Ascending aorta (tissue), 2 donors: ENCODE measurements at regions not wholly inside any gene's neighbourhood (a gene's known extent, or its start where the extent isn't known, plus 50 kb on each side); places are given as distances from the start of the nearest gene placed in this dataset.

Source experiments
- DNase-seq, 2 donors: peaks; one replicate each; pipeline ENCODE4 v3.0.0-alpha.2; 2019; ENCODE audit warnings: low spot score in 2 of 2
- H3K27ac ChIP-seq, 2 donors: fragments of 200-600 bp; sonication (generic); one replicate each; pipeline ENCODE4 v1.5.1; 2016 to 2017; ENCODE audit warnings: mild to moderate bottlenecking in 1 of 2
- H3K27me3 ChIP-seq: fragments of 200-600 bp; sonication (generic); one replicate; pipeline ENCODE4 v1.5.1; 2017
- H3K36me3 ChIP-seq, 2 donors: fragments of 200-600 bp; sonication (generic); one replicate each; pipeline ENCODE4 v1.5.1; 2016
- H3K4me1 ChIP-seq, 2 donors: fragments of 200-600 bp; sonication (generic); one replicate each; pipeline ENCODE4 v1.5.1; 2016 to 2017; ENCODE audit warnings: mild to moderate bottlenecking in 1 of 2
- H3K4me3 ChIP-seq, 2 donors: fragments of 200-600 bp; sonication (generic); one replicate each; pipeline ENCODE4 v1.5.1; 2016 to 2017; ENCODE audit warnings: mild to moderate bottlenecking in 1 of 2
- H3K9me3 ChIP-seq, 2 donors: fragments of 200-600 bp; sonication (generic); one replicate each; pipeline ENCODE4 v1.5.1; 2016
- intact Hi-C: fragments of 100-400 bp; cut with DNase I; formaldehyde crosslinking; loops from one replicate; pipeline ENCODE4 v1.15.1; 2023
- TF ChIP-seq, protein P1 (sequence below), 3 experiments: fragments of 200-600 bp in 2 of 3; fragments of 450-650 bp in 1 of 3; sonication (generic) in 2 of 3; IDR thresholded peaks; one replicate each; pipeline ENCODE4 v1.5.1; 2016 to 2019; ENCODE audit warnings: antibody characterized with exemption in 3 of 3, mild to moderate bottlenecking in 1 of 3, moderate library complexity in 1 of 3

DNA sequence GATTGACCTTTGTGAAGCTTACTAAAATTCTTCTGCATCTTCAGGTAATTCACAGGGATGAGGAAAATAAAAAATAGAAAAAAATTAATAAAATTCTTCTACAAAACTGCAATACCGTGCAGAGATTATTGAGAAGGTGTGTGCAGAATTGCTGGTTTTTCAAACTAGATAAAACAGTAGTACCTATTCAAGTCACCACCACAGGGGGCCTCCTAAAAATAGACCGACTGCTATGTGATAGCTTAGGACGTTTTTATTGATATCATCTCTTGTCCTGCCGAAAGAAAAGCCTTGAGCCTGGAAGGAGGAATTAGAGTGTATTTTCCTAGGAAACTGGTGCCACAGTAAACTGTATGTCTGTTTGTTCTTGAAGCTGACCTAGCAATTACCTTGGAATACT, 325.9 kb downstream of the ZFHX3 start:
- Histone ChIP-seq H3K4me3 (no peak overlapping the region), H3K27me3 (no peaks in the 10 kb centered on the region), H3K4me1 (no peaks in the 10 kb centered on the region), H3K36me3 (no peaks in the 10 kb centered on the region), H3K27ac (no peak overlapping the region), H3K9me3 (no peaks in the 10 kb centered on the region)
- DNase-seq = no peak
- TF ChIP-seq, protein P1, sequence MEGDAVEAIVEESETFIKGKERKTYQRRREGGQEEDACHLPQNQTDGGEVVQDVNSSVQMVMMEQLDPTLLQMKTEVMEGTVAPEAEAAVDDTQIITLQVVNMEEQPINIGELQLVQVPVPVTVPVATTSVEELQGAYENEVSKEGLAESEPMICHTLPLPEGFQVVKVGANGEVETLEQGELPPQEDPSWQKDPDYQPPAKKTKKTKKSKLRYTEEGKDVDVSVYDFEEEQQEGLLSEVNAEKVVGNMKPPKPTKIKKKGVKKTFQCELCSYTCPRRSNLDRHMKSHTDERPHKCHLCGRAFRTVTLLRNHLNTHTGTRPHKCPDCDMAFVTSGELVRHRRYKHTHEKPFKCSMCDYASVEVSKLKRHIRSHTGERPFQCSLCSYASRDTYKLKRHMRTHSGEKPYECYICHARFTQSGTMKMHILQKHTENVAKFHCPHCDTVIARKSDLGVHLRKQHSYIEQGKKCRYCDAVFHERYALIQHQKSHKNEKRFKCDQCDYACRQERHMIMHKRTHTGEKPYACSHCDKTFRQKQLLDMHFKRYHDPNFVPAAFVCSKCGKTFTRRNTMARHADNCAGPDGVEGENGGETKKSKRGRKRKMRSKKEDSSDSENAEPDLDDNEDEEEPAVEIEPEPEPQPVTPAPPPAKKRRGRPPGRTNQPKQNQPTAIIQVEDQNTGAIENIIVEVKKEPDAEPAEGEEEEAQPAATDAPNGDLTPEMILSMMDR (IDR thresholded peaks at IDR 0.05) = no peak
- intact Hi-C loops = no loop called here

DNA sequence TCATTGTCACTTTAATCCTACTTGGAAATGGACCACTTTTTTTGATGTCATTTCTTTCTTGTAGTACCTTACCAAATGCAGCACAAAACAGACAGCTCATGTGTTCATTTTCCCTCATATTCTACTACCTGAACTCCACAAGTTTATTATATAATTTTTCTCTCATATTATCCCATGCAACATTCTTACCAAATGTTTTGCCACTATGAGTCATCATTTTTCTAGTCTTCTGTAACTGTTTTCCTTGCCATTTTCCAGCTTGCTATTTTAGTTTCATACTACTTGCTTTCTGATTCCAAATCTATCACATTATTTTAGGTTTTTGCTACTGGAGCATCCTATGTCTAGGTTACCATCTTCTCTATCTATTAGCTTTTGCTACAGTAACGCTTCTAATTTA, 332.7 kb downstream of the ZFHX3 start:
- Histone ChIP-seq H3K4me1 (peaks cover 0 to 5% of the 10 kb centered on the region in 2 donors), H3K27me3 (no peaks in the 10 kb centered on the region), H3K27ac (no peak overlapping the region), H3K9me3 (peaks cover 10 to 28% of the 10 kb centered on the region in 2 donors), H3K4me3 (no peak overlapping the region), H3K36me3 (no peaks in the 10 kb centered on the region)
- intact Hi-C loops = no loop called here
- DNase-seq = no peak
- TF ChIP-seq, protein P1 (IDR thresholded peaks at IDR 0.05) = no peak

DNA sequence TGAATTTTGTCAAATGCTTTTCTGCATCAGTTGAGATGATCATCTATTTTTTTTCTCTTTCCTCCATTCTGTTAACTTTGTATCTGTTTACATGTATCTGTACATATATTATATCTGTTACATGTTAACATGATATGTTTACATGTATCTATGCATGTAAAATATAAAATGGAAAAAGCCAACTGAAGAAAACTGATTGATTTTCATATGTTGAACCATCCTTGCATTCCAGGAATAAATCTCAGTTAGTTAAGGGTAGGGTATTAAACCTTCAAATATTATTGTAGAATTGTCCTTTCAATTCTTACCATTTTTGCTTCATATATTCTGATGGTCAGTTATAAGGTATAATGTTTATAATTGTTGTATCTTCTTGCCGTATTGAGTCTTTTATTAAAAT, 336.1 kb downstream of the ZFHX3 start:
- H3K27me3 ChIP-seq = no peaks in the 10 kb centered on the region
- no peak for DNase-seq
- H3K9me3 ChIP-seq = peaks cover 10 to 37% of the 10 kb centered on the region in 2 donors
- H3K4me1 ChIP-seq = peaks cover 0 to 5% of the 10 kb centered on the region in 2 donors
- TF ChIP-seq, protein P1 (IDR thresholded peaks at IDR 0.05) = no peak
- no peaks in the 10 kb centered on the region for H3K36me3 ChIP-seq
- H3K4me3 ChIP-seq = no peak overlapping the region
- no peak overlapping the region for H3K27ac ChIP-seq
- intact Hi-C loops = no loop called here

DNA sequence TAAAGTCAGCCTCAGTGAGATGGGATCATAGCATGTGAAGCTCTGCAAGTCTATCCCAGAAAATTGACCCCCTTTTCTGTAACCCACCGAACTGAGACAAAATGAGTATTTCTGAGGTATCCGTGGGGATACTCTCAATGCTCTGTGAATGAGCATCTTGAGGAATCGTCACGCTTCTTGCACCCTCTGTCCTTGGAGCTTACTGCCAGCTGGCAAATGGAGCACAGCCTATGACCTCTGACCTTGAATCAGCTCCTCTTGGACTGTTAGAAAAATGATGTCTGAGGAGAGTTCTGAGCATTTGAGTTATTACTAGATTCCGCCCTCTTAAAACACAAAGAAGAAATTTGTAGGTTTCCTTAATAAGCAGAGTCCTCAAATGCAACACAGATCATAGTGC, 342.1 kb downstream of the ZFHX3 start:
- no peak for DNase-seq
- no peak overlapping the region for H3K4me3 ChIP-seq
- no peaks in the 10 kb centered on the region for H3K27me3 ChIP-seq
- TF ChIP-seq, protein P1 (IDR thresholded peaks at IDR 0.05) = no peak
- H3K27ac ChIP-seq = no peak overlapping the region
- H3K9me3 ChIP-seq = peaks cover 4 to 14% of the 10 kb centered on the region in 2 donors
- H3K36me3 ChIP-seq = no peaks in the 10 kb centered on the region
- intact Hi-C loops = no loop called here
- H3K4me1 ChIP-seq = no peaks in the 10 kb centered on the region

DNA sequence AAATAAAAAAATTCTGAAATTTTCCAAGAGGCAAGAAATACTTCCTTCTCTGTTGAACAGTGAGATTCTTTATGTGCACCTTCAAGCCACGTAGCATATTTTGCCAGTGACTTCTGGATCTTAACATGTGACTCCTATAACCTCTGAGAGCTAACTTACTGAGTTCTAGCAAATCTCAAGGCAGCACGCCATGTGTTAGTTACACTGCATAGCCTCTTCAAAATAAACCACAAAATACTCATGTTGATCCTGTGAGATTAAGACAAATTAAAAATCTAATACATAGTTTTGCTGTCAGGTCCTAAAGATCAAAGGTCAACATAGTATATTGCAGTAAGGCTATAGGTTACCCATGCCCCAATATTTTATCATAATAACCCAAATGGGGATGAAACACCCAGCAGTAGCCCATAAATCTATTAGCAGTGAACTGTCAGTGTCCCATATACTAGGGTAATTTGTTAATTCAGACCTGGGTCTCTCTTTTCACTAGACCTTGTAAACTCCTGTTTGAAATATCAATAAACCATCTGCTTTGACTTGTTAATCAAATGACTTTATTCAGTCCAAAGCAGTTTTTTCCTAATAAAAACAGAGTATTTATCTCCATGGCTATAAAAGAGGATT, 343.1 kb downstream of the ZFHX3 start:
- Histone ChIP-seq H3K27ac (no peak overlapping the region), H3K27me3 (no peaks in the 10 kb centered on the region), H3K4me1 (no peaks in the 10 kb centered on the region), H3K4me3 (no peak overlapping the region), H3K36me3 (no peaks in the 10 kb centered on the region), H3K9me3 (peaks cover 0 to 5% of the 10 kb centered on the region in 2 donors)
- intact Hi-C loops = no loop called here
- no peak for DNase-seq
- TF ChIP-seq, protein P1 (IDR thresholded peaks at IDR 0.05) = no peak

DNA sequence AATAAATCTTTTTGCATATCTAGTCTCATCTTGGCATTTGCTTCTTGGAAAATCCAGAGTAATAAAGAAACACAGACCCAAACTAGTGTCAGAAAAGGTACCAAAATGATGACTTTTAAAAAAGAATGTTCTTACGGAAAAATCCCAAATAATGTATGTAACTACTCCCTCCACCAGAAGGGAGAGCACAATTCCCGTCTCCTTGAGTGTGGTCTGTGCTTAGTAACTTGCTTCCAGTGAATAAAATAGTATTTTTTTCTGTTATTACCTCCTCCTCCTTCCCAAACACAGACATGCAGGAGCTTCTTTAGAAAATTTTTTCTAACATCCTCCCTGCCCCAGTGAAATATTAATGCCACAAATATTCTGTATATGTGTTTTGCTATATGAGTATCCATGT, 358.1 kb downstream of the ZFHX3 start:
- TF ChIP-seq, protein P1 (IDR thresholded peaks at IDR 0.05) = peak in 1 of 3 experiments; percentile 19
- Histone ChIP-seq H3K36me3 (no peaks in the 10 kb centered on the region), H3K4me1 (no peaks in the 10 kb centered on the region), H3K27ac (no peak overlapping the region), H3K27me3 (no peaks in the 10 kb centered on the region), H3K4me3 (no peak overlapping the region), H3K9me3 (no peaks in the 10 kb centered on the region)
- intact Hi-C loops = no loop called here
- DNase-seq = no peak
